ENCODE measurements at regions not wholly inside any gene's neighbourhood (a gene's known extent, or its start where the extent isn't known, plus 50 kb on each side); places are given as distances from the start of the nearest gene placed in this dataset.

DNA sequence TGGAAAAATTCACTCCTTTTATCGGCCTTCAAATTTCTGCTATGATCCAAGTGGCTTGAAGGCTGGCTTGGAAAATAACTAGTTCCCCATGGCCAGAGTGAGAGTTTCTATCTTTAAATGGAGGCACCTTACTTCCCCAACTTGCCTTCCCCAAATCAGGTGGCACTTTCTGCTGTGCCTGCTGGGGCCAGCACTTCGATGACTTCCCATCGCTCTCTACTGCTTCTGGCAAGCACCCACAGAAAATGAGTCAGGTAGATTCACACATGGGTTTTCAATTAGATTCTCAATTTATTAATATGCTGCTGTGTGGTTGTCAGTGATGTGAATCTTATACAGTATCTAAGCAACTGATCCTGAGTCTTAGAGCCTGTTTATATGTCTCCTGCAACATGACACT, 398.8 kb upstream of the RAG2 start:
- no peak for DNase-seq (ENCODE audit: low read depth in 1 of 2, low spot score in 1 of 2)

DNA sequence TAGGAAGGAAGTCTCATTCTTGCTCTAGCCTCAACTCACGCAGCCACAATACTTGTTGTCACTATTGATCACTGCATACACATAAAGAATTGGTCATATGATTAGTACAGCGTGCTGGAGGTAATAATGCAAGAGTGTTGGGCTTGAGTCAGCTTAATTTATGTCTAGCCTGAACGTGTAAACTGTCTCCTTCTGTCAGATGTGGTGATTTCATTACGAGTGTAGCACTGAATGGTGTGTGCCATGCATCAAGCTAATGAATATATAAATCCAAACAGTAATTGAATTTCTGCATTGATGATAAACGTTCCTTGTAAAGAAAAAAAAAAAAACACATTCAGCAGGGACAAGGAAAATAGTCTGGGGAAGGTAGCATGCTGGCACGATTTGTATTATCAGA, 396.2 kb upstream of the RAG2 start:
- no peak for DNase-seq (ENCODE audit: low read depth in 1 of 2, low spot score in 1 of 2)

DNA sequence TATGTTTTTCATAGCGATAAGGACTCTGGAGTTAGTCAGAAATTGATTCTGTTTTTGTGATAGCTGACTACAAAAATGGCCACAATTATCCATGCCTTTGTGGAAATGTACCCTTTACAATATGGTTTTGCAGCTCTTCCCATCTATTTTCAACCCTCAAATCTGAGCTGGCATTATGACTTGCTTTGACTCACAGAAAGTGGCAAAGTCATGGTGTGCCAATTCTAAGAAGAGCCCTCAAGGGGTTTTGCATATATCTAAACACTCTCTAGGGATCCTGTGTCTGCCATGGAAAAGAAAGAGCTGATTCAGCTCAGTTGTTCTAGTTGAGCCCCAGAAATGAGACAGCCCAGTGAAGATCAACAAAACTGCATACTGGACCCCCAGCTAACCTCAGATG, 390.5 kb upstream of the RAG2 start:
- DNase-seq (ENCODE audit: low read depth in 1 of 2, low spot score in 1 of 2): no peak

DNA sequence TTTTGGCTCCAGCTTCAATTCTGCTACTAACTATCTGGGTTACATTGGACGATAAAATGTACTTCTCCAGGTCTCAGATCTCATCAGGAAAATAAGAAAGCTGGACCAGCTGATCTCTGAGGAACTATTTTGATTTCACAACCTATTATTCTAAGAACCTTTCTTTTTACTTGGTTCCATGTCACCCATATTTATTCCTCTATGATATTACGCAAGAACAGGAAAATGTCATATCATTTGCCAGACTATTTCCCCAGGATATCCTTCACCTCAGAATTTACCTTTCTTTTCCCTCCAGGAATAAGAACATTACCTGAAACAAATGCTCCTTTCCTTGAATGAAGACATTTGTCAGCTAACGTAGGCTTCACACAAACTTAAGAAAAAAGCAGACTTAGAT, 387.5 kb upstream of the RAG2 start:
- no peak for DNase-seq (ENCODE audit: low read depth in 1 of 2, low spot score in 1 of 2)

DNA sequence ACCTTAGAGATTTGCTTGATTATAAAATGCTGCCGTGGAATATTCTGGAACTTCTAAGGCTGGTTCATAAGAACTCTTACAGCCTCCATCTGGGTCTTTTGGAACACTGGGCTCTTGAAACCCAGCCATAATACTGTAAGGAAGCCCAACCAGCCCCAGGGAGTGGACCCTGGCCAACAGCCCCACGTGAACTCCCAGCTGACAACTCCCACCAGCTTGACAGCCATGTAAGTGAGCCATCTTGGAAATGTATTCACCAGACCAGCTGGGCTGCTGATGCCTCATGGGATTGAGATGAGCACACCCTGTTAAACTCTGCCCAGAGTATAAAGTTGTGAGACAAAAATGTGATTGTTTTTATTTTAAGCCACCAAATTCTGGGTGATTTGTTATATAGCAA, 378.7 kb upstream of the RAG2 start:
- no peak for DNase-seq (ENCODE audit: low read depth in 1 of 2, low spot score in 1 of 2)

DNA sequence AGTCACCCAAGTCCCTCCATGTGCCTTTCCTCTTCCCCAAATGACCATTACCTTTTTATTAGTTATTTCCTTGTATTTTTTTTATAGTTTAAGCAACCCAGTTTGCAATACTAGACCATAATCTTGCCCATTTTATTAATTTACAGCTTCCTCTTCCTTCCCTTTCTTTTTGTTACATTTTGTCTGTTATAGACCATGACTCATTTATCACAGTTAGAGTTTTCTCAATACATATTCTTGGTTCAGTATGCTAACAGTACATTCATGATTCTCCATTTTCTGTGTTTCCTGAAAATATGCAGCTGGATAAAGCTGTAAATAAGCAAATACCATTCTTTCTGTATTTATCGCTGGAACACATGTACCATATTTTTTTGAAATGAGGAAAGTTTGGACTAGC, 376.7 kb upstream of the RAG2 start:
- no peak for DNase-seq (ENCODE audit: low read depth in 1 of 2, low spot score in 1 of 2)

DNA sequence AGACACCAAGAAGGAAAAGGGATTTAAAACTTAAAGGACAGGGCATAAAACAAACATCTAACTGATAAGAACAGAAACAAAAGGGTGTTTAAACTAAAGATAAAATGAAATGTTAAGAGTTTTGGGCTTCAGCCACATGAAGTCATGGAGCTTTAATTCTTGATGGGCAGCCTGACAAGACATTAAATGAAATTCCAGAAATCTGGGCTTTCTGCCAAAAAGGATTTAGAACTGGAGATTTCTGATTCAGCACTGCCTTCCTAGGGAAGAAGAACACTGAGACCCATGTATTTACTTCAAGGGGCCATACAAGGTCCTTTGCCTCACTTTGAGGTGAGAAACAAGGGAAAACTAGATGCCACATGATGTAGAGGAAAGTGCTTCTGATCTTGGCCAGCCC, 355.9 kb upstream of the RAG2 start:
- no peak for DNase-seq (ENCODE audit: low read depth in 1 of 2, low spot score in 1 of 2)

DNA sequence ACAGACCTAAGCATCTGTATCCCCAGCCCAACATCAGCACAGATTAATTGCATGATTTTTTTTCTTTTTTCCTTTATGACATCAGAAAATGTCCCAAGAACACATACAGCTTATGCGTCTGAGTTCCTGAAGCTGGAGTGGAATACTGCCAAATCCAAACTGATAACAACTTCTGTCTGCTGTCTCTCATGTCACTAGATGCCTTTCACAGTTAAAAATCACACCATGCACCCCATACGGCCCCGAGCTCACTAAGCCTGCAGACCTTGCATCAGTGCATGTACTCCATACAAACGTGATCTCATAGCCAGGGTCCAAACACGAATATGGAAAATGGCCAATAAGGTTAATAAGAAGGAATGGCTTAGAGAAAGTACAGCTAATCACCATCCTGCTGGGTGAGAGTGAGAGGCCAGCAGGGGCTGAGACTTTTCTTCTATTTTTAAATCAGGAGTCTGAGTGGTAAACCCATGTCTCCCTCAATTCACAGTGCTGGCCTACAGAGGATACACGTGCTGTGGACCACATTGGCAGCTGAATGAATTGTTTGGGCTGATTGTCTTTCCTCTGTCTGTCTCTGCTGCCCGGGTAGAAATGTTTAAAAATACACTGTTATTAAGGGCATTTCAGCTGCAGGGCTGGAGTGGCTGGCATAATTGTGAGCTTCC, 350.6 kb upstream of the RAG2 start:
- no peak for DNase-seq (ENCODE audit: low read depth in 1 of 2, low spot score in 1 of 2)

DNA sequence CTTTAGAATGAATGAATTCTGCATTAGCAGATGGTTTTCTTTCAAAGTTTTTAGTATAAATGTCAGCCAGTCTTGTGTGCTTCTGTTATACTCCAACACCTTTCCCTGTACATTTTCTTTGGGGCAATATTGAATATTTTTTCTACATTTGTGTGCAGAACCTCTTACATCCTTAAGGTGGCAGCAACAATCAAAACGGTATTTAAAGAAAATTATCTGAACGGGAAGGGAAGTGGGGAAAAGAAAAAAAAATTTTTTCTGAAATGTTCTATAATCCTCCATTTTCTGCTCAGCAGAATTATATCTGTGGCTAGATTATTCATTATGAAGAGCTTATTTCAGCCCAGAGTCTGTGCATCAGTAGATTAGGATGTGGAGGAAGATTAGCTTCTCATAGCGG, 347.3 kb upstream of the RAG2 start:
- no peak for DNase-seq (ENCODE audit: low read depth in 1 of 2, low spot score in 1 of 2)

DNA sequence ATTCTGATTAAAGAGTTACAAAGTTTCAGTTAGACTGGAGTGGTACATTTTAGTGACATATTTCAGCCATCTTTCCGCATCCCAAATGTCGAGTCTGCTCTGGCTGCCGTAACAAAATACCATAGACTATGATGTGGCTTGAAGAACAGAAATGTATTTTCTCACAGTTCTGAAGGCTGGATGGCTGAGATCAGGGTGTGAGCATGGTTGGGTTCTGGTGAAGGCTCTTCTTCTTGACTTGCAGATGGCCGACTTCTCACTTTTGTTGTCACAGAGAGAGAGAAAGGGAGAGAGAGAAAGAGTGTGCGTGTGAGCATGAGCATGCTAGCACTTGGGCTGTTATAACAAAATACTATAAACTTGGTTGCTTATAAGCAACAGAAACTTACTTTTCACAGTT, 335.4 kb upstream of the RAG2 start:
- no peak for DNase-seq (ENCODE audit: low read depth in 1 of 2, low spot score in 1 of 2)

DNA sequence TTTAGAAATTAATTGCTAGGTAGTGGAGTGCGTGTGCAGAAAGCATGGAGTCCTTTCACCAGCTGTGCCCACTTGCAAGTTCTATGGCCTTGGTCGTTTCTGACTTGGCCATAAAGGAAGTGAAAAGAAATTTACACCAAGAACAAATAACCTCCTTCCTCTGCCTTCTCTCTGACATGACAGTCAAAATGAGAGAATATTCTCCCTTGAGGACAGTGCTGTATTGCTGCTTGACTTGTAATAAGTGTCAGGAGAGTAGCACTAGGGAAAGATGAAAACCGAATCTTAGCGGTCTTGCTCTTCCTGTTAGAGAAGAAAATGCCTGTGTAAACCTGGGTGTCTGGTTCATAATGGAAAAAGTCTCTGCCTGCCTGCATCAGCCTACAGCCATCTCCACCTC, 333.1 kb upstream of the RAG2 start:
- no peak for DNase-seq (ENCODE audit: low read depth in 1 of 2, low spot score in 1 of 2)

DNA sequence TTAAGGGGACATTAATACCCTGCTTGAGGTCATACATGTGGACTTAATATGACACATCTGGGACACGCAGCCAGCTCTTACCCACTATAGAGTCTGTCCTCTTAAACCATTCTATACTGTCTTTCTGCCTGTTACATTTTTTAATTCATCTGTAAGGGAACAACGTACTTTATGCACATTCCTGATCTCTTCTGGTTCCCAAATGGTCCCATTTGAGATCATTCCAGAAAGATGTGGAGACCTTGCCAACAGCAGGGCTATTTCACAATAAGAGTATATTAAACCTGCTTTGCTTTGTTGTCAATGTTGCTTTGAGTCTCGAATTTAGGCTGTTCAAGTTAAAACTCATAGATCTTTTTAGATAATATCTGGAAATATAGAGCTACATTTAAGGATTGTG, 332.2 kb upstream of the RAG2 start:
- no peak for DNase-seq (ENCODE audit: low read depth in 1 of 2, low spot score in 1 of 2)

DNA sequence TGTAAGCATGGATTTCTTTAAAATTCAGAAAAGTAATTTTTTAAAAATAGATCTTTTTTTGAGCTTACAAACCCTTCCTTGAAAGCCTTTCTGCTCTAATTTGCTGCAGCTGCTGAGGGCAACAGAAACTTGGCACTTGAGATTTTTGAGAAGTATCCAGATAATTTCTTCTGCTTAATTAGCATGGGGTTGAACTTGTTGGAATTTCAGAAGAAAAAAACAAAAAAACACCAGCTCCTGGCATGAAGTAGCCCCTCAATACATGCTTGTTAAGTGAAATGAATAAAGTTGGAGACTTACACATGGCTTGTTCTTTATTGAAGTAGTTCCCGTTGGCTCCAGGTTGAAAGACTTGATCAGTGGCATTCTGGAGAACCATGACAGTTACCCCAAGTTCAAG, 331.4 kb upstream of the RAG2 start:
- no peak for DNase-seq (ENCODE audit: low read depth in 1 of 2, low spot score in 1 of 2)

DNA sequence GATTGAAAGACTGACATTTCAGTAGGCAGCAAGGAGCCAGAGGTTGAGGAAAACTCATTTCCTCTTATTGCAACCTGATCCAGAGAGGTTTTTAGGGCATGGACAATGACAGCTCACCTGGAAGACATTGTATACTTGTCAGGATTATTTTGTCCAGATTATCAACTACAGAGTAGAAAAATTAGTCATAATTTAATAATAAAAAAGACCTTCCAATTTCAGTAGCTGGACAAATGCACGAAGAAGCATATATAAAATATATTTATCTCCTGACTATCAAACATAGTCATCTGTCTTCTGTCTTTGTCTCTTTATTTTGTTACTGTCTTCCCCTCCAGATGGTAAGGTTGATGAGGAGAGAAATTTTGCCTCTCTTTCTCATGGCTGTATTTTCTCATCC, 330.6 kb upstream of the RAG2 start:
- no peak for DNase-seq (ENCODE audit: low read depth in 1 of 2, low spot score in 1 of 2)

DNA sequence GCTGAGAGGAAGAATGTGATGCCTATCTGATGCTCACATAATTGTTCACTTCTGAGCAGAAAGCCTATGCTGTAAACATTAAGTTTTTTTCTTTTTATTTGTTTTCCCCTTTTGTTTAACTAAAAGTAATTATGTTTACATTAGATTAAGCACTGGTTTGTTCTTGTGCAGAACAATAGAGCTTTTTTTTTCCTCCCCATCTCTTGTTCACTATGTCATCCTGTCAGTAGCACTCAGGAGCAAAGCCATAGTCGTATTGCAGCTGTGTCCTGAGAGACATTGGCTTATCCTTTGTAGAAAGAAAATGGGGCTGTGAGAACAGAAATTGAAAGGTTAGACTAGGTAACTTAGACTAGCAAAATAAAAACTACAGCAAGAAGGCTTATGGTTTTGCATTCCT, 301.8 kb upstream of the RAG2 start:
- DNase-seq (ENCODE audit: low read depth in 1 of 2, low spot score in 1 of 2): no peak

DNA sequence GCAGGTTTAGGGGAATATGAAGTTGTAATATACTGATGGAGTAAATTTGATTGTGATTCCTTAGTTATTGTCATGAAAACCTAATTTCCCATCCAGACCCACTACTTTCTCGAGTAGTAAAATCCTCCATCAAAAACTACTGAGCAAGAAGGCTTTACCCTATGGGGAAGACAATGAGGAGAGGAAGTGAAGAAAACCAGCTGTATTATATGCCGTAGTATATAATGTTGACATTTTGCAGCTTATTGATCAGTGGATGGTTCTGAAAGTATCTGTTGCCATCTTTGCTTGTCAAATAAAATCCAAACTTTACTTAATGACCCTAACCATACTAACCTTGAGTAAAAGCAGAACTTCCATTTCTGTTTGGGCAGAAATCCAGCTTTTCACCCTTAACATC, 292.8 kb upstream of the RAG2 start:
- no peak for DNase-seq (ENCODE audit: low read depth in 1 of 2, low spot score in 1 of 2)

DNA sequence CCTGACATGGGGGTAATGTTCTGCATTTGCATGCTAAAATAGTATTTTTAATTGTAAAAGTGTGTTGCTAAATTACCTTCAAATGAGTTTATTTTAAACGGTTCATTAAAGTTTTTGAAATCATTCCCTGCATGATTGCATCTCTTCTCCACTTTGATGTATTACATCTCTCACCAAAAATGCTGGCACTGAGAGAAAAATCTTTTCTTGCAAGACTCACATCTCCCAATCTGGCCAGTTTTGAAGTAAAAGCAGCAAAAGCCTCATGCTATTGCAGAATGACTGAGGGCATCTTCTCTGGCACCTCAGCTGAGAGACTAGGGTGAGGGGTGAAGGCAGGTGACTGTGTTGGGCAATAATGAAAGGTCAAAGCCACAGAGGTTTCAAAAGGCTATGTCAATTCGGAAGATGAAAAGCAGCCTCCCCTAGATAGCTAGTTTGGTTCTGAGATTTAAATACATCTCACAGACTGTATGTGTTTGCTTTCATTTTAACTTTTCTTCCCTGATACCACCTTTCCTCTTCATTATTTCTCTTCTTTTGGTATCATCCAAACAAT, 292.2 kb upstream of the RAG2 start:
- no peak for DNase-seq (ENCODE audit: low read depth in 1 of 2, low spot score in 1 of 2)

DNA sequence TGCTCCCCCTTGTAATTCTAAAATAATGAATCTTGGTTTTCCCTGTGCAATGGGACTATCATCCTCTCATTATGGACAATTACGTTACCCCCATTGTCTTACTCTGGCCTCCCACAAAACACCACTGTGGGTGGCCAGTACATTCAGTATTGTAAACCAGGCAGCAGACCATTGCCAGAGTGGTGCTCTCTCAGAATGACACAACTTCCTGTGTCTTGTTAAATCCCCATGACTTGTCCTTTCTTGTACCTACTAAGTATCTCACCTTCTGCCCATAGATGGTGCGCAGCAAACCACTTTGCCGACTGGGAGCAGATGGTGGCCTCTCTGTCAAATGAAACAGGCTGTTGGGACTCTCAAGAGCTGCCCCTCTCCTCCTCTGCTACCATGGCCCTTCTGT, 287.1 kb upstream of the RAG2 start:
- no peak for DNase-seq (ENCODE audit: low read depth in 1 of 2, low spot score in 1 of 2)

DNA sequence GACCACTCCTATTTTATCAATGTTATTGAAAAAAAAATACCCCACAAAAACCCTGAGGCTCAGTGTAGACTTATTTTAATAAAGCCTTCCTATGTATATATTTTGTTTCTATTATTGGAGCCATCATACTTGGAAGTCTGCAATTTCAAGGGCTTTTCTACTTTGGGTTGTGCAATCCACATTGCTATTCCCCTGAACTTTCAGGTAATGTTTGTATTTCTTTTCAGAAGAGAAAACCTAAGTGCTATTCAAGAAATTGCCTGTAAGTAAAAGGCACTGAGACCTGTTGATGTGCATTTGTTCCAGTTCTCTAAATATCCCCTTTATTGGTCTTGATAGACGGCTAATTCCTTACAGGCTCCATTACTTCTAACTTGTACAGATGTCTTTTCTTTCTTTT, 280.7 kb upstream of the RAG2 start:
- no peak for DNase-seq (ENCODE audit: low read depth in 1 of 2, low spot score in 1 of 2)

DNA sequence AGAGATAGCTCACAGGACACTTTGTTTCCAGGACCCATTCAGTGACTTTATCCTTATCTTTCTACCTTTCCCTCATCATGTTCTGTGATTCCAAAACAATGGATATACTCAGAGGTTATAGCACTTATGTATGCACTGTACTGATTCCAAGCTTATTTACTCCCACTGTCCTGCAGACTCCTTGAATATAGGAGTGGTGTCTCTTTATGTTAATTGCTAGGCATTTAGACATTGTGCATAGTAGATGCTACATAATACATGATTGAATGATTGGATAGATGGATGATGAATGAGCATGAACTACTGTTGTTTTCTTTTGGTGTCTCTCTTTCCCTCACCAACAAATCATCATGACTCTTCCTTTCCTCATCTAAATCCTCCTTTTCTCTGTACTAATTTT, 279.1 kb upstream of the RAG2 start:
- DNase-seq (ENCODE audit: low read depth in 1 of 2, low spot score in 1 of 2): no peak

DNA sequence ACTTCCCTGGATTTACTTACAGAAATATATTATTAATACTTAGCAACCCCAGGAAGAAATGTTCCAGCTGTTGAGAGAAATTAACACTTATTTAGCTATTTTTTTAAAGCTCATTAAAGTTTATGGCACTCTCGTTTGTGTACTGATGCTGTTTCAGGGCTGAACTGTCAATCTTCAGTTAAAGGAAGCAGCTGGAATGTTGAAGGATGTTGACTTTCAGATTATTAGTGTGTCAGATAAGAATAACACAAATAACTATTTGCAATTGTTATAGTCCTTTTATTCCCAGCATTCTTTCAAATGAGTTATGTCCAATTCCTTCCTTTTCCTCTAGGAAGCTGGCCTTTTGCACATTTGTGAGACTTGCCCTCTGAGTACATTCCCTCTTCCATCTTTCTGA, 278.2 kb upstream of the RAG2 start:
- no peak for DNase-seq (ENCODE audit: low read depth in 1 of 2, low spot score in 1 of 2)

DNA sequence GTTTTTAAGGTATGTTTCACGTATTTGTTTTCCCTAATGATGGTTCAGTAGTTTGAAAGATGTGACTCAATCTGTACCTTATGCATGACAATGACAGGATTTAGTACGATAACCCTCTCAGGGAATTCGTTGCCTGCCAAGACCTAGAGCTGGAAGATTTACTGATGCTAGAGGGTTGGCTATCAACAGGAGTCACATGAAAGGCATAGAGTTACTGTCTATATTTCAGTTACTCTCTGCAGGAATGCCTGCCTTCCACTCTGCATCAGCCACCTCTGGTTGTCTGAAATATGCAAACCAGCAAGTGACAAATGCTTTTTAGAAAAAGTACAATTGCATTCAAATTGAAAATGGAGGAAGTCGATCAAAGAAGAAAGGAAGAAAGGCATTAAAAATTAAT, 276.3 kb upstream of the RAG2 start:
- no peak for DNase-seq (ENCODE audit: low read depth in 1 of 2, low spot score in 1 of 2)

DNA sequence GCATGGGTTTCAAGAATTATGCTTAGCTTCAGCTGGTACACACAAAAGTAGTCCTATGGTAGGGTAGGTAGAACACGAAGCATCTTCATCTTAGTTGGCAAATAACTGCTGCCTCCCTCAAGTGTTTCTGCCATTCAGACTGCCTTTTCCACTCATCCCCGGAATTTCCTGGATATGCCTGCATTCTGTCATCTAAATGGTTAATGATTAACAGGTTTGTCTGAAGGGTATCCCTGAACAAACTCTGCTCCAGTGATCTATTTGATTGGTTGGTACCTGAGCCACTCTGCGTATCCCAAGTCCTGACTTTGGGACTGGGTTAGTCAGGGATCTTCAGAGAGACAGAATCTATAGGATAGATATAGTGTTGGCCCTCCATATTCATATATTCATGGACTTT, 272.3 kb upstream of the RAG2 start:
- DNase-seq (ENCODE audit: low read depth in 1 of 2, low spot score in 1 of 2): no peak

DNA sequence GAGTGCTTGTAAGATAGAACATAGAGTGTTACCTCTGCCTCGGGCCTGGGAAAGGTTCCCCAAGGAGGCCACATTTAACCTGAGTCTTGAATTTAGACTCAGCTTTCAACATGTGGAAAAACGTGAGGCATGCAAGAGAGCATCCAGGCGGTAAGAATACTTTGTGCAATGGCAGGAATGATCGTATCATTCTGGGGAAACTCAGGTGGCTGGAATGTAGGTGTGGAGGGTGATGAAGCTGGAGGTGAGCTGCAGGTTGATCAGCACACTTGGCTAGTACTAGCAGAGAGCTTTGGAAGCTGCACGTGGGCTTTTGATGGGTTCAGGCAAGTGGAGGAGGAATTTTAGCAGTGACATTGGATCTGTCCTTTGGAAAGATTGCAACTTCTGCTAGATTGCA, 270.3 kb upstream of the RAG2 start:
- no peak for DNase-seq (ENCODE audit: low read depth in 1 of 2, low spot score in 1 of 2)
